CD14-positive monocyte (primary cell): ENCODE measurements at regions not wholly inside any gene's neighbourhood (a gene's known extent, or its start where the extent isn't known, plus 50 kb on each side); places are given as distances from the start of the nearest gene placed in this dataset.

ENCODE experiments used
- DNase-seq, 3 donors: peaks; one replicate each; pipeline ENCODE4 v3.0.0-alpha.2; 2011 to 2022
- H2AFZ ChIP-seq: 2 replicates; pipeline ENCODE4 v1.6.0; 2012; ENCODE audit warnings: mild to moderate bottlenecking, low read depth, low read length, inconsistent platforms; ENCODE audit not compliant: insufficient read depth, poor library complexity, severe bottlenecking
- H3K27ac ChIP-seq, 2 donors: 1 replicate in 1 of 2; 2 replicates in 1 of 2; pipeline ENCODE4 v1.5.1; 2012 to 2013; ENCODE audit warnings: low read length in 2 of 2, control low read depth in 1 of 2, inconsistent platforms in 1 of 2, low read depth in 1 of 2, mild to moderate bottlenecking in 1 of 2
- H3K27me3 ChIP-seq, 2 donors: one replicate each; pipeline versions ENCODE4 v1.6.0 to v1.6.1; 2011 to 2013; ENCODE audit warnings: low read length in 2 of 2; ENCODE audit not compliant: control insufficient read depth in 2 of 2, insufficient read depth in 2 of 2
- H3K36me3 ChIP-seq, 2 donors: replicated peaks in 1 of 2; 1 replicate in 1 of 2; 2 replicates in 1 of 2; pipeline versions ENCODE4 v1.5.1 to v1.6.1; 2012 to 2013; ENCODE audit warnings: low read length in 2 of 2, control low read depth in 1 of 2, inconsistent platforms in 1 of 2, mild to moderate bottlenecking in 1 of 2; ENCODE audit not compliant: insufficient read depth in 2 of 2, control insufficient read depth in 1 of 2
- H3K4me1 ChIP-seq, 2 donors: 1 replicate in 1 of 2; 2 replicates in 1 of 2; pipeline versions ENCODE4 v1.5.1 to v1.6.1; 2012 to 2013; ENCODE audit warnings: low read length in 2 of 2, control low read depth in 1 of 2, inconsistent platforms in 1 of 2, mild to moderate bottlenecking in 1 of 2, moderate library complexity in 1 of 2; ENCODE audit not compliant: insufficient read depth in 2 of 2, control insufficient read depth in 1 of 2
- H3K4me2 ChIP-seq: replicated peaks from 2 replicates; pipeline ENCODE3; 2012; ENCODE audit warnings: low read length, moderate library complexity, mild to moderate bottlenecking; ENCODE audit not compliant: poor library complexity, severe bottlenecking; ENCODE audit errors: extremely low read depth
- H3K4me3 ChIP-seq, 3 experiments: fragments of 200-600 bp in 1 of 3; sonication (generic) in 1 of 3; replicated peaks in 1 of 3; 1 replicate in 2 of 3; 2 replicates in 1 of 3; pipeline ENCODE4 v1.5.1; 2011 to 2013; ENCODE audit warnings: low read length in 3 of 3, mild to moderate bottlenecking in 3 of 3, control low read depth in 2 of 3, low read depth in 2 of 3, inconsistent platforms in 1 of 3, moderate library complexity in 1 of 3
- H3K79me2 ChIP-seq: 2 replicates; pipeline ENCODE4 v1.6.0; 2012; ENCODE audit warnings: mild to moderate bottlenecking, control low read depth, inconsistent platforms, low read length, moderate library complexity; ENCODE audit not compliant: insufficient read depth
- H3K9ac ChIP-seq: 2 replicates; pipeline ENCODE4 v1.6.0; 2017; ENCODE audit warnings: low read length, mild to moderate bottlenecking; ENCODE audit not compliant: insufficient read depth, poor library complexity, severe bottlenecking
- H3K9me3 ChIP-seq, 2 donors: replicated peaks in 1 of 2; 1 replicate in 1 of 2; 2 replicates in 1 of 2; pipeline versions ENCODE4 v1.5.1 to v1.6.1; 2012 to 2013; ENCODE audit warnings: low read length in 2 of 2, control low read depth in 1 of 2; ENCODE audit not compliant: control insufficient read depth in 1 of 2, insufficient read depth in 1 of 2
- H4K20me1 ChIP-seq: 2 replicates; pipeline ENCODE4 v1.6.0; 2012; ENCODE audit warnings: mild to moderate bottlenecking, low read length, control low read depth, moderate library complexity; ENCODE audit not compliant: insufficient read depth
- H3K27ac Mint-ChIP-seq, 7 donors: one replicate each; pipeline ENCODE4 v1.8.0; 2020; ENCODE audit warnings: mild to moderate bottlenecking in 7 of 7, mixed read lengths in 7 of 7, moderate library complexity in 6 of 7, inconsistent platforms in 2 of 7
- H3K27me3 Mint-ChIP-seq, 3 donors: one replicate each; pipeline ENCODE4 v1.8.0; 2021 to 2022; ENCODE audit warnings: low read depth in 3 of 3, mild to moderate bottlenecking in 3 of 3, mixed read lengths in 3 of 3, moderate library complexity in 3 of 3, inconsistent platforms in 1 of 3
- H3K36me3 Mint-ChIP-seq, 2 donors: one replicate each; pipeline ENCODE4 v1.8.0; 2020; ENCODE audit warnings: mixed read lengths in 2 of 2, inconsistent platforms in 1 of 2, mild to moderate bottlenecking in 1 of 2
- H3K4me1 Mint-ChIP-seq: one replicate; pipeline ENCODE4 v1.8.0; 2020; ENCODE audit warnings: mild to moderate bottlenecking, mixed read lengths
- H3K4me3 Mint-ChIP-seq, 2 donors: one replicate each; pipeline ENCODE4 v1.8.0; 2020; ENCODE audit warnings: mild to moderate bottlenecking in 2 of 2, mixed read lengths in 2 of 2, moderate library complexity in 1 of 2
- H3K9me3 Mint-ChIP-seq, 7 donors: one replicate each; pipeline ENCODE4 v1.8.0; 2020 to 2022; ENCODE audit warnings: mixed read lengths in 7 of 7, mild to moderate bottlenecking in 6 of 7, moderate library complexity in 6 of 7, inconsistent platforms in 2 of 7
- WGBS: methylation state at CpG from one replicate; pipeline ENCODE4 v1.1.5; 2013; ENCODE audit warnings: missing lambda C conversion rate; ENCODE audit not compliant: insufficient coverage; 5-methylcytosine and 5-hydroxymethylcytosine counted together
- intact Hi-C, 2 donors: fragments of 100-400 bp; cut with micrococcal nuclease; formaldehyde crosslinking; loops; one replicate each; pipeline versions ENCODE4 v1.15.0 to v1.15.1; 2023
- TF ChIP-seq, protein P1 (sequence below): fragments of 200-600 bp; IDR thresholded peaks from one replicate; pipeline ENCODE4 v1.8.0; 2022; ENCODE audit warnings: antibody characterized with exemption, mild to moderate bottlenecking

DNA sequence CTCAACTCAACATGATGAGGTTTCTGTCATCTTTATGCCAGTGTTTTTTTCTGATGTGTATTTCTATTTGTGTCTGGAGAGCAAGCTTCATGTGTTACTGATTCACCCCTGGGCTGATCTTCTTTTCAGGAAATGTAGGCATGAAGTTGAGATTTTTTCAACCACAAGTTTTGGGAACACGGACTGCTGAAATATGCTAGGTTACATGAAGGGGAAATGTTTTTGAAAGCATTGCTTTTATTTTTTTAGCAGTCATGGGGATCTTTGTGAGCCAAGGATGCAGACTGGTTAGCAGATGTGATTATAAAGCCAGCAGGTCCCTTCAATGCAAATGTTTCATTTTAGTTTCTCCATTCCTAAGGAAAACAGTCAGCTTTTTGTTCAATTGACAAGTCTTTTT lies 219.3 kb upstream of the COL8A1 start:
- peaks cover 0 to 4% of the 10 kb centered on the region in 2 donors for H3K9me3 ChIP-seq
- no peaks in the 10 kb centered on the region for H3K36me3 ChIP-seq
- no peak overlapping the region for H3K4me3 ChIP-seq
- H3K4me2 ChIP-seq: no peak overlapping the region
- WGBS: 40% methylated on average over 1 of the region's 1 CpG
- H2AFZ ChIP-seq: no peak overlapping the region
- no peak overlapping the region for H3K9ac ChIP-seq
- H3K27ac ChIP-seq: no peak overlapping the region
- no peak overlapping the region for H3K27ac Mint-ChIP-seq
- no peaks in the 10 kb centered on the region for H3K27me3 ChIP-seq
- peaks cover 0 to 5% (median 1%) of the 10 kb centered on the region in 3 donors for H3K27me3 Mint-ChIP-seq
- no peaks in the 10 kb centered on the region for H4K20me1 ChIP-seq
- H3K36me3 Mint-ChIP-seq: no peaks in the 10 kb centered on the region
- no peak overlapping the region for H3K4me3 Mint-ChIP-seq
- H3K4me1 Mint-ChIP-seq: no peaks in the 10 kb centered on the region
- no peak for DNase-seq
- no peaks in the 10 kb centered on the region for H3K4me1 ChIP-seq
- intact Hi-C loops: no loop called here
- no peaks in the 10 kb centered on the region for H3K79me2 ChIP-seq
- TF ChIP-seq, protein P1, sequence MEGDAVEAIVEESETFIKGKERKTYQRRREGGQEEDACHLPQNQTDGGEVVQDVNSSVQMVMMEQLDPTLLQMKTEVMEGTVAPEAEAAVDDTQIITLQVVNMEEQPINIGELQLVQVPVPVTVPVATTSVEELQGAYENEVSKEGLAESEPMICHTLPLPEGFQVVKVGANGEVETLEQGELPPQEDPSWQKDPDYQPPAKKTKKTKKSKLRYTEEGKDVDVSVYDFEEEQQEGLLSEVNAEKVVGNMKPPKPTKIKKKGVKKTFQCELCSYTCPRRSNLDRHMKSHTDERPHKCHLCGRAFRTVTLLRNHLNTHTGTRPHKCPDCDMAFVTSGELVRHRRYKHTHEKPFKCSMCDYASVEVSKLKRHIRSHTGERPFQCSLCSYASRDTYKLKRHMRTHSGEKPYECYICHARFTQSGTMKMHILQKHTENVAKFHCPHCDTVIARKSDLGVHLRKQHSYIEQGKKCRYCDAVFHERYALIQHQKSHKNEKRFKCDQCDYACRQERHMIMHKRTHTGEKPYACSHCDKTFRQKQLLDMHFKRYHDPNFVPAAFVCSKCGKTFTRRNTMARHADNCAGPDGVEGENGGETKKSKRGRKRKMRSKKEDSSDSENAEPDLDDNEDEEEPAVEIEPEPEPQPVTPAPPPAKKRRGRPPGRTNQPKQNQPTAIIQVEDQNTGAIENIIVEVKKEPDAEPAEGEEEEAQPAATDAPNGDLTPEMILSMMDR: no peak
- H3K9me3 Mint-ChIP-seq: peaks cover 0 to 10% (median 0%) of the 10 kb centered on the region in 7 donors

GRCh38 chr3:99418709-99419108 lies 219.7 kb upstream of the COL8A1 start:
- Histone ChIP-seq H3K27me3 (no peaks in the 10 kb centered on the region), H3K9me3 (peaks cover 0 to 4% of the 10 kb centered on the region in 2 donors), H3K27ac (no peak overlapping the region), H3K36me3 (no peaks in the 10 kb centered on the region), H2AFZ (no peak overlapping the region), H3K4me1 (no peaks in the 10 kb centered on the region), H3K4me3 (no peak overlapping the region), H4K20me1 (no peaks in the 10 kb centered on the region), H3K4me2 (no peak overlapping the region), H3K9ac (no peak overlapping the region), H3K79me2 (no peaks in the 10 kb centered on the region)
- Mint-ChIP-seq H3K4me3 (no peak overlapping the region), H3K36me3 (no peaks in the 10 kb centered on the region), H3K27me3 (peaks cover 0 to 5% (median 1%) of the 10 kb centered on the region in 3 donors), H3K27ac (no peak overlapping the region), H3K4me1 (no peaks in the 10 kb centered on the region), H3K9me3 (peaks cover 0 to 10% (median 0%) of the 10 kb centered on the region in 7 donors)
- no CpG with 5 or more reads among the region's 3 CpGs for WGBS
- intact Hi-C loops: no loop called here
- TF ChIP-seq, protein P1: no peak
- no peak for DNase-seq
